ENCODE measurements at regions not wholly inside any gene's neighbourhood (a gene's known extent, or its start where the extent isn't known, plus 50 kb on each side); places are given as distances from the start of the nearest gene placed in this dataset.

DNA sequence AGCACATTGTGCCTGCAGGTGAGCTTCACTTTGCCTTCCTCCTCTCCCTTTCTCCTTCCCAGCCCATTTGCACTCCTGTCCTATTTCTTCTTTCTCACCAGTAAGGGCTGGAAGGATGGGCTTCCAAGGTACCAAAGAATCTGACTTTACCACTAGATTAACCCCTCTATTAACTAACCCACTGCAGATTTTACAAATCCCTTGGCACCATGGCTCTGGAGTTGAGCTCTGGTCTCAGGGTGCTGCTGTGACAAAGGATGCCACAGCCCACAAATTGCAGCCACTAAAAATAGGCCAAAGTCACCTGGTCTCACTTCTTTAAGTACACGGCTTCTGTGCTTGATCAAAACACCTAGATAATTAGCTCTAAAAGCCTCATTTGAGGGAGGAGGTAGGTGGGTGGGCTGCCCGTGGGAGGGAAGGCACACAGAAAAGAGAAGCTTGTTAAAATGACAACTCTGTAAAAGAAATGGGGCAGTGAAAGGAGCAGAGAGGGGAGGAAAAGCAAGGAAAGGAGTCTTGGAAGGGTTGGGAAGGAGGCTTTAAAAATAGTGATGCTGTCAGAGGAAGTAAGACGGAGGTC is 327.4 kb downstream of the DRD1 start:
- H3K27me3 ChIP-seq: no peaks in the 10 kb centered on the region
- no peak overlapping the region for H3K4me3 ChIP-seq
- H3K36me3 ChIP-seq: no peaks in the 10 kb centered on the region
- DNase-seq (no peak), ATAC-seq (no peak)
- TF ChIP-seq, protein P1, sequence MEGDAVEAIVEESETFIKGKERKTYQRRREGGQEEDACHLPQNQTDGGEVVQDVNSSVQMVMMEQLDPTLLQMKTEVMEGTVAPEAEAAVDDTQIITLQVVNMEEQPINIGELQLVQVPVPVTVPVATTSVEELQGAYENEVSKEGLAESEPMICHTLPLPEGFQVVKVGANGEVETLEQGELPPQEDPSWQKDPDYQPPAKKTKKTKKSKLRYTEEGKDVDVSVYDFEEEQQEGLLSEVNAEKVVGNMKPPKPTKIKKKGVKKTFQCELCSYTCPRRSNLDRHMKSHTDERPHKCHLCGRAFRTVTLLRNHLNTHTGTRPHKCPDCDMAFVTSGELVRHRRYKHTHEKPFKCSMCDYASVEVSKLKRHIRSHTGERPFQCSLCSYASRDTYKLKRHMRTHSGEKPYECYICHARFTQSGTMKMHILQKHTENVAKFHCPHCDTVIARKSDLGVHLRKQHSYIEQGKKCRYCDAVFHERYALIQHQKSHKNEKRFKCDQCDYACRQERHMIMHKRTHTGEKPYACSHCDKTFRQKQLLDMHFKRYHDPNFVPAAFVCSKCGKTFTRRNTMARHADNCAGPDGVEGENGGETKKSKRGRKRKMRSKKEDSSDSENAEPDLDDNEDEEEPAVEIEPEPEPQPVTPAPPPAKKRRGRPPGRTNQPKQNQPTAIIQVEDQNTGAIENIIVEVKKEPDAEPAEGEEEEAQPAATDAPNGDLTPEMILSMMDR (IDR thresholded peaks at IDR 0.05): no peak
- H3K27ac ChIP-seq: no peak overlapping the region
- H3K4me1 ChIP-seq: no peaks in the 10 kb centered on the region
- H3K9me3 ChIP-seq: no peaks in the 10 kb centered on the region
- intact Hi-C loops (cut with DNase I): no loop called here

DNA sequence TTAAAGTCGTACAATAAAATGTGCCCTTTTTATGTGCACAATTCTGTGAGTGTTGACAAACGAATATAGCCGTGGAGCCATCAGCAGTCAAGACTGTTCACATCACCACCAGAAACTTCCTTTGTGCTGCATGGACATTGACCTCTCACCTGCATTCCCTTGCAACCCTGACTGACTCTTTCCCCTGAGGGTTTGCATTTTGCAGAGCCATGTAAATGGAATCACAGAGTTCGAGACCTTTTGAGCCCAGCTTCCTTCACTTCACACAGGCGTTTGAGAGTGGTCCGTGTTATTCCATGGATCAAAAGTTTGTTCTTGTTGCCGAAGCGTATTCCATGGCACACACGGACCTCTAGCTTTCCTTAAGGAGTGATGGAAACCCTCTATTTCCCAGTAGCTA is 328.2 kb downstream of the DRD1 start:
- no peak overlapping the region for H3K27ac ChIP-seq
- H3K4me1 ChIP-seq: no peaks in the 10 kb centered on the region
- H3K36me3 ChIP-seq: no peaks in the 10 kb centered on the region
- H3K9me3 ChIP-seq: peaks cover 0 to 1% of the 10 kb centered on the region in 2 donors
- DNase-seq (no peak), ATAC-seq (no peak)
- intact Hi-C loops (cut with DNase I): no loop called here
- H3K27me3 ChIP-seq: no peaks in the 10 kb centered on the region
- TF ChIP-seq, protein P1 (IDR thresholded peaks at IDR 0.05): no peak
- no peak overlapping the region for H3K4me3 ChIP-seq

DNA sequence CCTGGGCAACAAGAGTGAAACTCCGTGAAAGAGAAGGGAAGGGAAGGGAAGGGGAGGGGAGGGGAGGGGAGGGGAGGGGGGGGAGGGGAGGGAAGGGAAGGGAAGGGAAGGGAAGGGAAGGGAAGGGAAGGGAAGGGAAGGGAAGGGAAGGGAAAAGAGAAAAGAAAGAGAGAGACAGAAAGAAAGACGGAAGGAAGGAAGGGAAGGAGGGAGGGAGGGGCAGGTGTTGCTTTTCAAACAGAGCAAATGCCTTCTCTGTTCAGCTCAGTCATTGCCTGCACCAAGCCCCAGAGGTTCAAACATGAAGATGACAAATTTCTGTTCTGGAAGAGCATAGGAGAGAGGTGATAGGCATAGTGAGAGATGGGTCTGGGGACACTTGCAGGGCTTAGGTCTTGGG is 330.0 kb downstream of the DRD1 start:
- no peaks in the 10 kb centered on the region for H3K27me3 ChIP-seq
- intact Hi-C loops (cut with DNase I): no loop called here
- ATAC-seq: no peak
- no peak overlapping the region for H3K4me3 ChIP-seq
- H3K36me3 ChIP-seq: no peaks in the 10 kb centered on the region
- H3K27ac ChIP-seq: no peak overlapping the region
- peaks cover 0 to 16% of the 10 kb centered on the region in 2 donors for H3K9me3 ChIP-seq
- no peak for DNase-seq
- TF ChIP-seq, protein P1 (IDR thresholded peaks at IDR 0.05): no peak
- no peaks in the 10 kb centered on the region for H3K4me1 ChIP-seq

DNA sequence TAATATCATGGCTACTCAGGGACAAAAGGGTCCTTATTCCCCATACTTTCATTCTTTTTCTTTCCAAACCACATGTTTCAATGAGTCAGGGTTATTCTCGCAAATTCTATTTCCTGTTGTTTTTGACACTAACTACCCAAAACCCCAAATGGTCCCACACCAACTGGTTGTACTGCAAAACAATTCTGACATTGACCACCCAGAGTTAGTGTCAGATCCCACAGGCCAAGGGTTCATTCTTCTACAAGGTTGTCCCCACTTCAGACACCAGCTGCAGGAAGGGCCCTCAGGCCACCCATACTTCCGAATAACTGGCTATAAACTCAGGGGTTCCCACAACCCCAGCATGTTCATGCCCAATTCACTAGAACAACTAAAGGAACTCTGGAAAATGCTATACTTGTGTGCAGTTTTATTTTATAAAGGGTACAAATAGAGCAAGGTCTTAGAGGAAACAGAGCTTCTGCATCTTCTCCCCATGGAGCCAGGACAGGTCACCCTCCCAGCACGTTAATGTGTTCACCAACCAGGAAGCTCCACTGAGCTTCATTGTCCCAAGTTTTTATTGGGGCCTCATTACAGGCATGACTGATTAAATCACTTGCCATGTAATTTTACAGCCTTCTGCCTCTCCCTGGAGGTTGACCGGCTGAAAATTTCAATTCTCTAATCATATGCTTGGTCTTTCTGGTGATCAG is 334.8 kb downstream of the DRD1 start:
- Histone ChIP-seq H3K9me3 (peaks cover 0 to 17% of the 10 kb centered on the region in 2 donors), H3K4me1 (no peaks in the 10 kb centered on the region), H3K27me3 (peaks cover 0 to 9% of the 10 kb centered on the region in 2 donors), H3K27ac (no peak overlapping the region), H3K4me3 (no peak overlapping the region), H3K36me3 (no peaks in the 10 kb centered on the region)
- TF ChIP-seq, protein P1 (IDR thresholded peaks at IDR 0.05): no peak
- intact Hi-C loops (cut with DNase I): no loop called here
- ATAC-seq: no peak
- no peak for DNase-seq

DNA sequence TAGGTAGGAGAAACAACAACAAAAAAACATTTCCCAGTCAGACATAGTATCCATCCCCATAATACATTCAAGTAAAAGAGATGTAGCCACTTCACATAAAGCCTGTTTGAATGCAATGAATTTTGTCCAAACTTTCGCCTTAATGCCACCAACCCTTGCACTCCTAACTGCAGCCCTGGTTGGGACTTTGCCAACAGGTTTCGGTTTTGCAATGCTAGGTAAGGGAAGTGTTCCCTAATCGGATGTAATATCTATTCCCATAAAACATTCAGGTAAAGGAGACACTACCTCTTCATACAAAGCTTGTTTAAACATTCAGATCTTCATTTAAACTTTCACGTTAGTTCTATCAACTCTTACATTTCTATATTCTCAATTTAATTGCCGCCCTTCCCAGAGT is 336.1 kb downstream of the DRD1 start:
- Histone ChIP-seq H3K4me3 (no peak overlapping the region), H3K4me1 (no peaks in the 10 kb centered on the region), H3K9me3 (peaks cover 0 to 17% of the 10 kb centered on the region in 2 donors), H3K36me3 (no peaks in the 10 kb centered on the region), H3K27me3 (peaks cover 0 to 9% of the 10 kb centered on the region in 2 donors), H3K27ac (no peak overlapping the region)
- ATAC-seq (no peak), DNase-seq (no peak)
- intact Hi-C loops (cut with DNase I): no loop called here
- TF ChIP-seq, protein P1 (IDR thresholded peaks at IDR 0.05): no peak
